B cell (primary cell): ENCODE measurements at regions not wholly inside any gene's neighbourhood (a gene's known extent, or its start where the extent isn't known, plus 50 kb on each side); places are given as distances from the start of the nearest gene placed in this dataset.

Source experiments
- ATAC-seq: fragments of 200-7000 bp; cut with Tn5 transposase; one replicate; pipeline ENCODE4 v1.10.0; 2021; ENCODE audit warnings: low read depth, mild to moderate bottlenecking, moderate number of reproducible peaks, moderate library complexity
- CTCF ChIA-PET: fragments of 350-600 bp; sonication (Branson Sonifier 250); formaldehyde crosslinking; loops from one replicate; lab custom pipeline; 2021; ENCODE audit warnings: antibody characterized with exemption, inconsistent platforms; lab: Charles Lee
- POLR2A ChIA-PET: fragments of 350-600 bp; sonication (Branson Sonifier 250); formaldehyde crosslinking; loops from one replicate; lab custom pipeline; 2021; ENCODE audit warnings: antibody characterized with exemption; lab: Charles Lee
- DNase-seq: peaks from one replicate; pipeline ENCODE4 v3.0.0; 2013
- H2AFZ ChIP-seq: 2 replicates; pipeline ENCODE4 v1.6.1; 2012; ENCODE audit warnings: mild to moderate bottlenecking, low read depth, low read length; ENCODE audit not compliant: insufficient read depth, poor library complexity, severe bottlenecking
- H3K27ac ChIP-seq, 2 donors: 1 replicate in 1 of 2; 2 replicates in 1 of 2; pipeline ENCODE4 v1.5.1; 2012 to 2013; ENCODE audit warnings: low read length in 2 of 2, mild to moderate bottlenecking in 2 of 2, moderate library complexity in 1 of 2
- H3K27me3 ChIP-seq, 4 experiments: fragments of 200-600 bp in 1 of 4; sonication (generic) in 1 of 4; replicated peaks in 1 of 4; 1 replicate in 2 of 4; 2 replicates in 2 of 4; pipeline versions ENCODE4 v1.6.1 to v1.7.0; 2013 to 2016; ENCODE audit warnings: low read length in 3 of 4, mild to moderate bottlenecking in 2 of 4, mixed read lengths in 1 of 4, moderate library complexity in 1 of 4; ENCODE audit not compliant: insufficient read depth in 4 of 4, control insufficient read depth in 3 of 4; ENCODE audit errors: control extremely low read depth in 1 of 4
- H3K36me3 ChIP-seq, 2 experiments: replicated peaks in 1 of 2; 1 replicate in 1 of 2; 2 replicates in 1 of 2; pipeline versions ENCODE4 v1.6.1 to v1.7.1; 2013; ENCODE audit warnings: low read length in 1 of 2; ENCODE audit not compliant: insufficient read depth in 2 of 2, control insufficient read depth in 1 of 2; ENCODE audit errors: control extremely low read depth in 1 of 2, extremely low read depth in 1 of 2
- H3K4me1 ChIP-seq, 2 donors: fragments of 200-600 bp in 1 of 2; sonication (generic) in 1 of 2; 1 replicate in 1 of 2; 2 replicates in 1 of 2; pipeline versions ENCODE4 v1.5.1 to v1.6.1; 2013 to 2017; ENCODE audit warnings: low read length in 2 of 2; ENCODE audit not compliant: control insufficient read depth in 2 of 2, insufficient read depth in 2 of 2
- H3K4me2 ChIP-seq: replicated peaks from 2 replicates; pipeline ENCODE3; 2012; ENCODE audit warnings: mild to moderate bottlenecking, low read depth, low read length; ENCODE audit not compliant: poor library complexity, severe bottlenecking
- H3K4me3 ChIP-seq, 5 experiments: fragments of 200-600 bp in 1 of 5; sonication (generic) in 1 of 5; 1 replicate in 3 of 5; 2 replicates in 2 of 5; pipeline versions ENCODE4 v1.5.1 to v1.7.0; 2011 to 2016; ENCODE audit warnings: low read length in 4 of 5, mild to moderate bottlenecking in 4 of 5, low read depth in 2 of 5, control low read depth in 1 of 5, moderate library complexity in 1 of 5; ENCODE audit not compliant: insufficient read depth in 1 of 5; ENCODE audit errors: control extremely low read depth in 1 of 5, extremely low read depth in 1 of 5
- H3K79me2 ChIP-seq: fragments of 200-600 bp; sonication (generic); one replicate; pipeline ENCODE4 v1.6.0; 2016; ENCODE audit warnings: low read length; ENCODE audit not compliant: control insufficient read depth, insufficient read depth
- H3K9ac ChIP-seq: fragments of 200-600 bp; sonication (generic); 2 replicates; pipeline ENCODE4 v1.6.1; 2017; ENCODE audit warnings: mild to moderate bottlenecking, low read length, moderate library complexity
- H3K9me3 ChIP-seq, 3 donors: one replicate each; pipeline versions ENCODE4 v1.6.1 to v1.7.1; 2013; ENCODE audit warnings: low read length in 2 of 3; ENCODE audit not compliant: control insufficient read depth in 2 of 3, insufficient read depth in 1 of 3; ENCODE audit errors: control extremely low read depth in 1 of 3
- H4K20me1 ChIP-seq: 2 replicates; pipeline ENCODE4 v1.6.0; 2012; ENCODE audit warnings: mild to moderate bottlenecking, low read length; ENCODE audit not compliant: insufficient read depth, control insufficient read depth, poor library complexity, severe bottlenecking
- H3K27ac Mint-ChIP-seq: one replicate; pipeline ENCODE4 v1.8.0; 2021; ENCODE audit warnings: mixed read lengths
- H3K27me3 Mint-ChIP-seq: one replicate; pipeline ENCODE4 v1.8.0; 2021; ENCODE audit warnings: mixed read lengths
- H3K4me1 Mint-ChIP-seq: one replicate; pipeline ENCODE4 v1.8.0; 2021; ENCODE audit warnings: mixed read lengths
- H3K4me3 Mint-ChIP-seq: one replicate; pipeline ENCODE4 v1.8.0; 2021; ENCODE audit warnings: mixed read lengths
- H3K9me3 Mint-ChIP-seq: one replicate; pipeline ENCODE4 v1.8.0; 2022; ENCODE audit warnings: mixed read lengths; ENCODE audit not compliant: insufficient read depth
- EZH2 ChIP-seq: IDR thresholded peaks from 2 replicates; pipeline ENCODE4 v1.6.1; 2012; ENCODE audit warnings: borderline replicate concordance, low read depth, mild to moderate bottlenecking, moderate library complexity, low read length; ENCODE audit not compliant: insufficient read depth, poor library complexity, severe bottlenecking
- WGBS: methylation state at CpG from one replicate; pipeline ENCODE4 v1.1.5; 2013; ENCODE audit warnings: missing lambda C conversion rate; ENCODE audit not compliant: insufficient coverage; 5-methylcytosine and 5-hydroxymethylcytosine counted together
- intact Hi-C: fragments of 100-400 bp; cut with micrococcal nuclease; formaldehyde crosslinking; loops from one replicate; pipeline ENCODE4 v1.10.0; 2022
- TF ChIP-seq, protein P1 (sequence below): fragments of 200-600 bp; IDR thresholded peaks from one replicate; pipeline ENCODE4 v1.8.0; 2022; ENCODE audit warnings: antibody characterized with exemption, mild to moderate bottlenecking

DNA sequence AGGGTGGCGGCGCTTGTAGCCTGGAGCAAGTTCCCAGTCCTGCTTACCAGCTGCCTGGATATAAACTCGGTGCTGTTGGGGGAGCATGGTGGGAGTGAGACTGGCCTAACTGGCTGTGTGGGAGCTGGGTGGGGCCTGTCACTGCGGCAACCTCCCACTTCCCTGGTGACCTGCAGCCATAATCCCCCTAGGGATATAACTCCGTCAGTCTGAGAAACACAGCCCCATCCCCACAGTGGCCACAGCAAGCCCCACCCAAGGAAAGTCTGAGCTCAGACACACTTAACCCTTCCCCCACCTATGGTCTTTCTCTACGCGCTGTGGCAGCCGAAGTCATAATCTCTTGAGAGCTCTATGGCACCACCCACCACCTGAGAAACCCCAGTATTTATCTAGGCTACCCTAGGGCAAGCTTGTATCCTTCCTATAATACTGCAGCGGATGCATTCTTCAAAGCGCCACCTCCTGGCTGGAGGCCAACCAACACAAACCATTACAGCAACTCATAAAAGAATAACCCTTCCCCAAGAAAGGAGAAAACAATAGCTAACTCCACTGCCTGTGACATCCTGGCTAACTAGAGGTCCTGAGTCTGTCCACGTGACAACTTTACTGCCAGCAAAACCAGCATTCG, 57.4 kb downstream of the ZNF648 start:
- intact Hi-C loops = no loop called here
- POLR2A ChIA-PET = interaction anchor here (0.6 kb wide), 1 partner anchor 51 kb away, joined by 5 read pairs; no protein-coding TSS in a partner anchor
- ATAC-seq = no peak

More for the DNA sequence above, 57.4 kb downstream of the ZNF648 start:
- peaks cover 0 to 10% (median 0%) of the 10 kb centered on the region in 3 donors for H3K9me3 ChIP-seq
- no peak overlapping the region for H3K9ac ChIP-seq
- no peak for TF ChIP-seq EZH2
- TF ChIP-seq, protein P1, sequence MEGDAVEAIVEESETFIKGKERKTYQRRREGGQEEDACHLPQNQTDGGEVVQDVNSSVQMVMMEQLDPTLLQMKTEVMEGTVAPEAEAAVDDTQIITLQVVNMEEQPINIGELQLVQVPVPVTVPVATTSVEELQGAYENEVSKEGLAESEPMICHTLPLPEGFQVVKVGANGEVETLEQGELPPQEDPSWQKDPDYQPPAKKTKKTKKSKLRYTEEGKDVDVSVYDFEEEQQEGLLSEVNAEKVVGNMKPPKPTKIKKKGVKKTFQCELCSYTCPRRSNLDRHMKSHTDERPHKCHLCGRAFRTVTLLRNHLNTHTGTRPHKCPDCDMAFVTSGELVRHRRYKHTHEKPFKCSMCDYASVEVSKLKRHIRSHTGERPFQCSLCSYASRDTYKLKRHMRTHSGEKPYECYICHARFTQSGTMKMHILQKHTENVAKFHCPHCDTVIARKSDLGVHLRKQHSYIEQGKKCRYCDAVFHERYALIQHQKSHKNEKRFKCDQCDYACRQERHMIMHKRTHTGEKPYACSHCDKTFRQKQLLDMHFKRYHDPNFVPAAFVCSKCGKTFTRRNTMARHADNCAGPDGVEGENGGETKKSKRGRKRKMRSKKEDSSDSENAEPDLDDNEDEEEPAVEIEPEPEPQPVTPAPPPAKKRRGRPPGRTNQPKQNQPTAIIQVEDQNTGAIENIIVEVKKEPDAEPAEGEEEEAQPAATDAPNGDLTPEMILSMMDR = no peak
- DNase-seq = no peak
- CTCF ChIA-PET = no interaction called here
- Mint-ChIP-seq H3K9me3 (peaks cover 6% of the 10 kb centered on the region), H3K27ac (no peak overlapping the region), H3K4me3 (no peak overlapping the region), H3K4me1 (no peaks in the 10 kb centered on the region), H3K27me3 (peaks cover 38% of the 10 kb centered on the region)
- no peak overlapping the region for H3K4me3 ChIP-seq
- H3K4me2 ChIP-seq = no peak overlapping the region
- no peaks in the 10 kb centered on the region for H4K20me1 ChIP-seq
- no peaks in the 10 kb centered on the region for H3K36me3 ChIP-seq
- 93% methylated on average over 11 of the region's 12 CpGs for WGBS
- H2AFZ ChIP-seq = no peak overlapping the region
- no peak overlapping the region for H3K27ac ChIP-seq
- H3K79me2 ChIP-seq = no peaks in the 10 kb centered on the region
- H3K4me1 ChIP-seq = no peaks in the 10 kb centered on the region
- H3K27me3 ChIP-seq = peaks cover 0 to 11% (median 0%) of the 10 kb centered on the region in 4 experiments
